Muscle of leg (tissue), 3 donors: ENCODE measurements at regions not wholly inside any gene's neighbourhood (a gene's known extent, or its start where the extent isn't known, plus 50 kb on each side); places are given as distances from the start of the nearest gene placed in this dataset.

ENCODE experiments used
- DNase-seq: peaks from one replicate; pipeline ENCODE4 v3.0.0; 2013
- H3K27ac ChIP-seq: one replicate; pipeline ENCODE4 v1.5.1; 2013; ENCODE audit warnings: mild to moderate bottlenecking, low read length, control low read depth
- H3K27me3 ChIP-seq: one replicate; pipeline ENCODE4 v1.6.1; 2013; ENCODE audit warnings: low read length; ENCODE audit not compliant: control insufficient read depth, insufficient read depth
- H3K36me3 ChIP-seq: one replicate; pipeline ENCODE4 v1.6.1; 2013; ENCODE audit warnings: low read length; ENCODE audit not compliant: control insufficient read depth, insufficient read depth
- H3K4me1 ChIP-seq: one replicate; pipeline ENCODE4 v1.6.1; 2013; ENCODE audit warnings: low read length; ENCODE audit not compliant: control insufficient read depth, insufficient read depth
- H3K4me3 ChIP-seq: one replicate; pipeline ENCODE4 v1.5.1; 2013; ENCODE audit warnings: low read length, control low read depth
- H3K9me3 ChIP-seq: replicated peaks from 2 replicates; pipeline ENCODE4 v1.6.1; 2013; ENCODE audit warnings: low read depth, low read length; ENCODE audit not compliant: control insufficient read depth
- WGBS: methylation state at CpG from one replicate; pipeline ENCODE4 v1.1.5; 2013; ENCODE audit warnings: missing lambda C conversion rate; ENCODE audit not compliant: insufficient coverage; 5-methylcytosine and 5-hydroxymethylcytosine counted together

DNA sequence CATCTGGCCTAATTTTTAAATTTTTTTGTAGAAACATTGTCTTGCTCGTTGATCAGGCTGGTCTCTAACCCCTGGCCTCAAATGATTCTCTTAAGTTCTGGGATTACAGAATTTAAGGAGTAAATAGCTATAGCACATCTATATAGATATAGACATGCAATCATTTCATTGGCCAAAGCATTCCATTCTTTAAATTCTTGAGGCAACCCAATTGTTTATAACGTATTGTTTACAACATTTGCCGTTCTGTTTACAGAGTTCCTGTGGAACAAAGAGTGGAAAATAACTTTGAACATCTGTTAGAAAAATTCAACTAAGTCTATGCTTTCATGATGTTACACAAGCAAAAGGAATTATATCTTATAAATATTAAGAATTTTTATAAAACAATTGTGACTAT is 205.2 kb upstream of the ROBO2 start:
- no CpG with 5 or more reads among the region's 3 CpGs for WGBS
- no peaks in the 10 kb centered on the region for H3K9me3 ChIP-seq

GRCh38 chr3:76841747-76842146 is 198.2 kb upstream of the ROBO2 start:
- Histone ChIP-seq H3K27ac (no peak overlapping the region), H3K4me3 (no peak overlapping the region), H3K36me3 (no peaks in the 10 kb centered on the region), H3K4me1 (no peaks in the 10 kb centered on the region), H3K27me3 (no peaks in the 10 kb centered on the region), H3K9me3 (no peaks in the 10 kb centered on the region)
- DNase-seq: no peak
- 63% methylated on average over 2 of the region's 4 CpGs for WGBS

More for the DNA sequence above, 205.2 kb upstream of the ROBO2 start:
- no peaks in the 10 kb centered on the region for H3K27me3 ChIP-seq
- DNase-seq: no peak
- no peaks in the 10 kb centered on the region for H3K4me1 ChIP-seq
- H3K4me3 ChIP-seq: no peak overlapping the region
- H3K36me3 ChIP-seq: no peaks in the 10 kb centered on the region
- no peak overlapping the region for H3K27ac ChIP-seq

DNA sequence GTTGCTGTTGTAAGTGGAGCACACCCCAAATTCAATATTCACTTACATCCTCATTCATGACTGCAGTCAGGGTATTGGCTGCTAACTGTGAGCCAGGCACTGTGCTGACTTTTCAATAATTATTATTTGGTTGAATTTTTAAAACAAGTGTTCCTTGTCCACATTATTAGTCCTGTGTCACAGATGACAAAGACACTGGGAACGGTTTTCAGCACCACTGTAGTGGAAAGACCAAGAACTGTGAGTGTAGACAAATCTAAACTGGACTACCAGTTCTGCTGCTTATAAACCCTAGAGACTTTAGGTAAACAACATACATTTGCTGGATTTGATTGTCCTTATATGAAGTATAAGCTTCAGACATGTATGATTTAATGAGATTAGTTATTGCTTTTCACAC is 197.7 kb upstream of the ROBO2 start:
- DNase-seq: no peak
- Histone ChIP-seq H3K4me3 (no peak overlapping the region), H3K9me3 (no peaks in the 10 kb centered on the region), H3K27me3 (no peaks in the 10 kb centered on the region), H3K27ac (no peak overlapping the region), H3K4me1 (no peaks in the 10 kb centered on the region), H3K36me3 (no peaks in the 10 kb centered on the region)
- WGBS: no CpG with 5 or more reads among the region's 1 CpG

GRCh38 chr3:76855451-76855850 is 184.4 kb upstream of the ROBO2 start:
- DNase-seq: no peak
- Histone ChIP-seq H3K27me3 (no peaks in the 10 kb centered on the region), H3K9me3 (no peaks in the 10 kb centered on the region), H3K4me3 (no peak overlapping the region), H3K36me3 (no peaks in the 10 kb centered on the region), H3K4me1 (no peaks in the 10 kb centered on the region), H3K27ac (no peak overlapping the region)
- WGBS: no CpG with 5 or more reads among the region's 2 CpGs

DNA sequence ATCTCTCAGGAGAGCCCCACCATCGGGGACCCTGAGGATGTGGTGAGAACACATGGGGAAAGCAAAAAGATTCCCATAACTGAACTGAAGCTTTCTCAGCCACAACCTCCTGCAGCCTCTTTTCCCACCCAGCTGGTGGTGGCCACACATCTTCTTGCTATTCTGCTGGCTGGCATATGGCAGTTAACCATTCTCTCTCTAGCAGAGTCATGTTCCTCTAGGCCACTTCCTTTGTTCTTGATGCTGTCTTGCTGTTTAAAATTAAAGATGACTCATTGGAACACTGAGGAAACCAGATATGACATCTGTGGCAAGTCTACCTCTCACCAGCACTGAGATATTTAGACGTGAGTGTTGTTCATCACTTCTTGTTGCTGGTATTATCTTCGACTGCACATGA is 180.3 kb upstream of the ROBO2 start:
- Histone ChIP-seq H3K36me3 (no peaks in the 10 kb centered on the region), H3K27me3 (no peaks in the 10 kb centered on the region), H3K27ac (no peak overlapping the region), H3K9me3 (no peaks in the 10 kb centered on the region), H3K4me3 (no peak overlapping the region), H3K4me1 (no peaks in the 10 kb centered on the region)
- DNase-seq: no peak
- WGBS: no CpG with 5 or more reads among the region's 3 CpGs

DNA sequence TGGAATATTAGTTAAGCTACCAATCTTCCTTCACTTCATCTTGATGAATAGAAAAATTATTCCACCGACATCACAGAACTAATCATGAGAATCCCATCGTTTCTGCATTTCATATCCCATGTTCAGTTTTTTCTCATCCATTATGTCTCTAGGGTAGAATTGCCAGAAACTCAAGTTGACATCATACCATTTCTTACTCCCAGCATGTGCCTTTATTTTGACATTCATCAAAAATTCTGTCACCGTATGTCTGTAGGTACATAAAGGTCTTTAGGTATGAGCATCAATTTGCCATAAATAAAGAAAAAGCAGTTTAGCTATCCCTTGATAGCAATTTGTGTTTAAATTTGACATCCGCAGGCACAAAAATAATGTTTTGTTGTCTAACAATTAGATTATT is 175.5 kb upstream of the ROBO2 start:
- no peak for DNase-seq
- H3K27me3 ChIP-seq: no peaks in the 10 kb centered on the region

GRCh38 chr3:76866729-76867408 is 173.0 kb upstream of the ROBO2 start:
- Histone ChIP-seq H3K4me1 (no peaks in the 10 kb centered on the region), H3K9me3 (no peaks in the 10 kb centered on the region), H3K4me3 (no peak overlapping the region), H3K36me3 (no peaks in the 10 kb centered on the region), H3K27me3 (no peaks in the 10 kb centered on the region), H3K27ac (no peak overlapping the region)
- no peak for DNase-seq
- no CpG with 5 or more reads among the region's 5 CpGs for WGBS

More for the DNA sequence above, 175.5 kb upstream of the ROBO2 start:
- H3K9me3 ChIP-seq: no peaks in the 10 kb centered on the region
- H3K27ac ChIP-seq: no peak overlapping the region
- H3K36me3 ChIP-seq: no peaks in the 10 kb centered on the region
- WGBS: no CpG with 5 or more reads among the region's 4 CpGs
- H3K4me3 ChIP-seq: no peak overlapping the region
- H3K4me1 ChIP-seq: no peaks in the 10 kb centered on the region

GRCh38 chr3:76869726-76870384 is 170.0 kb upstream of the ROBO2 start:
- no CpG with 5 or more reads among the region's 3 CpGs for WGBS
- DNase-seq: peak; percentile 70

GRCh38 chr3:76871655-76872054 is 168.2 kb upstream of the ROBO2 start:
- Histone ChIP-seq H3K27ac (no peak overlapping the region), H3K4me3 (no peak overlapping the region), H3K27me3 (no peaks in the 10 kb centered on the region), H3K36me3 (no peaks in the 10 kb centered on the region), H3K4me1 (no peaks in the 10 kb centered on the region), H3K9me3 (no peaks in the 10 kb centered on the region)
- no CpG with 5 or more reads among the region's 1 CpG for WGBS
- DNase-seq: no peak

More at GRCh38 chr3:76869726-76870384, 170.0 kb upstream of the ROBO2 start:
- H3K4me1 ChIP-seq: no peaks in the 10 kb centered on the region
- H3K36me3 ChIP-seq: no peaks in the 10 kb centered on the region
- no peaks in the 10 kb centered on the region for H3K27me3 ChIP-seq
- H3K27ac ChIP-seq: no peak overlapping the region
- H3K4me3 ChIP-seq: no peak overlapping the region
- no peaks in the 10 kb centered on the region for H3K9me3 ChIP-seq

GRCh38 chr3:76872999-76873398 is 166.9 kb upstream of the ROBO2 start:
- Histone ChIP-seq H3K27me3 (no peaks in the 10 kb centered on the region), H3K4me3 (no peak overlapping the region), H3K36me3 (no peaks in the 10 kb centered on the region), H3K4me1 (no peaks in the 10 kb centered on the region), H3K27ac (no peak overlapping the region), H3K9me3 (no peaks in the 10 kb centered on the region)
- DNase-seq: no peak
- no CpG with 5 or more reads among the region's 1 CpG for WGBS
